ENCODE measurements at regions not wholly inside any gene's neighbourhood (a gene's known extent, or its start where the extent isn't known, plus 50 kb on each side); places are given as distances from the start of the nearest gene placed in this dataset.

DNA sequence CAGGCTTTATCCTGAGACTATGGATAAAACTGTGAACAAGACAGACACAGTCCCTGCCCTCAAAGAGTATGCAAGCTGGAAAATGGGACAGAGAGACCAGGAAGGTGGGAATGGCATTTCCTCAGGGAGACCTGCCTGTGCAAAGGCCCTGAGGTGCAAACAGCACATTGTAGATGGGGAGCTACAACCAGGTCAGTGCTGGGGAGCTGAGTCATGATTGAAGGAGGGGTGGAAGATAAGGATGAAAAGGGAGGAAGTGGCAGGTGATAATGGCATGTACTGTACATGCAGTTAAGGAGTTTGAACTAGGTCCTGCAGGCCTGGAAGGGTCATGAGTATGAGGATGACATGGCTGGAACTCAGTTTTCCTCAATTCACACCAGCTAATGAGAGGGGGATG, 75.5 kb upstream of the BOD1 start:
- DNase-seq = no peak

DNA sequence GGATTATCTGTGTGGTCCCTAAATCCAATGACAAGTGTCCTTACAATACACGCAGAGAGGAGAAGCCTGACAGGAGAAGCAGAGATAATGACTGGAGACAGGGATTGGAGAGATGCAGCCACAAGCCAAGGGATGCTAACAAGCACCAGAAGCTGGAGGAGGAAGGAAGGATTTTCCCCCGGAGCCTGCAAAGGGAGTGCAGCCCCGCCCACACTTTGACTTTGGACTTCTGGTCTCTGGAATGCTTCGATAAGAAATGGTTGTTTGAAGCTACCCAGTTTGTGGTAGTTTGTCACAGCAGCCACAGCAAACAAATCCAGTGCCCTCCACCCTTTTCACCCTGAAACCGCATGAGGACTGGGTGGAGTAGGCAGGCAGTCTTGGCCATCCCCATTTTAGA, 77.2 kb upstream of the BOD1 start:
- no peak for DNase-seq

DNA sequence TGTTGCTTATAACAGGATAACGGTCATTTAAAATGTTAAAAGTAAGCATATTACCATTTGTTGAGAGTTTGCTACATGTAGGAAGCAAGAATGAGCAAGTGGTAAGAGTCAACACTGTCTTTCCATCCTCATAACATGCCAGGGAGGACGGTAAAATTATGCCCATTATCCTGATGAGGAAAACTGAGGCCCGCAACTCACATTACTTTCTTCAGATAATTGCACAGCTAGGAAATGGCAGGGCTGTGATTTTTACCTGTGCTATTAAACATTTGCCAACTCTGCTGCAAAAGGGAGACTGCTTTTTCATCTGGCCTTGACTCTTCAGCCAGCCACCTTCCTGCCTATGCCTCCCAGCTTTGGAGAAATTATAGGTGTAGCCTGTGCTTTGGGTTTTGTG, 79.8 kb upstream of the BOD1 start:
- no peak for DNase-seq

DNA sequence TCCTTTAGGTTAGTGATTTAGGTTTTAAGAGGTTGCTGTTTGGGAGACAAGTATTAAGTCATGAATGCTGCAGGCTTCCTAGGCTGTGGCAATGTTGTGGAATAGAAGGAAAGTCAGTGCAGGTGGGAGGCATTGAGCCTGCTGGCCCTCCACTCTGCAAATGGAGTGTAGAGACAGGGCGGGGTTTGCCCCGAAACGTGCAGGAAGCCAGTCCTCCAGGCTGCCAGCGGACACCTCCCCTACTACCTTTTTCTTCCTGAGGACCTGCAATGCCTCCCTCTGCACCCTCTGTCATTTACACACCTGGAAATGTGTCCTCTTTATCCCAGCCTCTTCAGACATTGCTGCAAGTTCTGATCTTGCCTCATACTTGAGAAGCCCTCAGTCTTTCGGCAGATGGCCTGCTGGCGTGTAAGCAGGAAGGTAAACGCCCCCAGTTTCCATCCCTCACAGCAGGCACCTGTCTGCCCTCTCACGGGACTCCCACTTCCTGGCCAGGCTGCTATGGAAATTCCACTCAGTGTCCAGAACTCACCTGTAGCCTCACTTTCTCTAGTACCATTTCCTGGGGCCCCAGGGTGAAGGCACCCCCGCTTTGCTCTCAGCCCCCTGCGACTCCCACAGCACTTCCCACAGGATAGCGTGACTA, 81.6 kb upstream of the BOD1 start:
- DNase-seq = no peak

DNA sequence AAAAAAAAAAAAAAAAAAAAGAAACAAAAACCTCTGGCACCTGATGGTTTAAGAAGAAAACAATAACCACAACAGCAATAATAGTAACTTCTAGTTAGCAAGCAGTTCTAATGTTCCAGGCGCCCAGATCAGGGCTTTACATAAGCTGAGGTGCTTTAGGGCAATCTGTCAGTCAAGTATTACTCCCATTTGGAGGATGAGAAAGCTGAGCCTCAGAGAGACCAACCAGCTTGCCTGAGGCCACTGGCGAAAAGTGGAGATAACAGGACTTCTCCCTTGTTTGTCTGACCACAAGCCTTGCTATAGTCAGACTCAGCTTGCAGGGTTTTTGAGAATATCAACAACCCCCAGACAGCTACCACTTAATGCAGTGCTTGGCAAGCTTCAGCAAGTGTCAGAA, 83.5 kb upstream of the BOD1 start:
- DNase-seq = no peak

DNA sequence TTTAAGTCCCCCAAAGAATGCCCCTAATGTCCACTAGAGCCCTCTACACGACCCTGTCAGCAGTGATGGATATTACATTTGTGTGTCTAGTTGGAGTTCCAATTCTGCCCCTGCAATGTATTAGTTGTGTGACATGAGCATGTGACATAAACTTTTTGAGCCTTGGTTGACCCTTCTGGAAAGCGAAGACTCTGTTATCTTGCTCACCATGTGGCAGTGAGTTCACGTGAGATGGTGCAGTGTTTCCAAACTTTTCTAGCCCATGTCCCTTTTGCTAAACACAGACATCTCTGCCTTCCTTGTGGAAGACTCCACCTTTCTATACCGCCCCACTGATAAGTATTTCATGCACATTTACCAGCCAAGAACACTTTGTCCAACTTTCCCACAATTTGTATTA, 87.0 kb upstream of the BOD1 start:
- no peak for DNase-seq

DNA sequence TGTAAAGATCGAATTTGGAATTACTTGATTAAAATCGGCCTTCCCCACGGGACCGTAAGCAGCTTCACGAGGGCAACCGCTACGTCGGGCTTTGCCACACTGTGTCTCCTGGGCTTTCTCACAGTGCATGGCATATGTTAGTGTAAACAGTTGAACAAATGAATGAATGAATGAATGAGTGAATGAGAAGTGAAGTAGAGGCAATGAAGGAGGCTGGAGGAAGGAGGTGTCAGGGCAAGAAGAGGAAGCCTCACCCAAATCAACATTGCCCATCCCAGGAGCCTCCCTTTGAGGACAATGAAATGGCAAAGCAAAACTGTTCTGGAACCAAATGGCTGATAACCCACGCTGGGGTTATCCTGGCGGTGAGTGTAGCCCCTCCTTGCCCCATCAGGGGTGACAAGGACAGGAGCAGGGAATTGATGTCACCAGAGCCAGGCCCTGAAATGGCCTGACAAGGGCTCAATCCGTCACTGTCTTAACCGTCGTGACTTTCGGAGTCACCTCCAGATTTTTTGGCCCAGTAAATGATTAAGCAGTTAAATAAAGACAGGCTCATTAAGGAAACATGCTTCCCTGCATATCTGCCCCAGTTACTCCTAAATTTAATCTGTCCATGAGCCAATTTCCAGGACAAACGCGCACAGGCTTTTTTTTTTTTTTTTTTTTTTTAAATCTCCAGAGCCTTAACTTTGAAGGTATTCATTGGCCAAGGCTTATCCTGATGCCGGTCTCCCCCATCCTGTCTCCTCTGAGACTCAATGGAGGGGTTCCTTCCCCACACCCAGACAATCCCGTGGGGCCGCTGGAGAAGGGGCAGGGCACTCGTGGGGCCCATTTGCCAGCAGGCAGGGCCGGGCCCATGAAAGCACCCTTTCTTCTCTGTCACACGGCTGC, 88.4 kb upstream of the BOD1 start:
- DNase-seq = no peak

DNA sequence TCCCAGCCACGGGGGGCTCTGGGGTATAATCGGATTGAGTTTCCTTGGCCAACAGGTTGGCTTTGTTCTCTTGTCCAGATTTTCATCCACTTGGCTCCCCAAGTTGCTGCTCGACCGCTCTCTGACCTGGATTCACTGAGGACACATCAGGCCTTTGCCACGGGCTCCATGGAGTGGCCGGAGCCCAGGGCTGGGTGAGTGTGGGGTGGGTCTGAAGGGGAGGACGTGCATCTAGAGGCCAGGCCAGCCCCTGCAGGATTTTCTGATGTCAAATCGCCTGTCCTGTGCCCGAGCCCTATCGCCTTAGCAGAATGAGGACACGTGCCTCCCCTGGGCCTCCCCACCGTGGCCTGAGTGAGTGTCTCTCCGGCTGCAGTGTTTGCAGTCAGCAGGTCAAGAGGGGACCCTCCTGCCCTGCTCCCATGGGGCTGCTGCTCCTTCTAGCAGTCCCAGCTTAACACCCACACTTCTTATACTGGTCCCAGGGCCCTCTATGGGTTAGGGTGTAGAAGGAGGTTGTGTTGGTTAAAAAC, 89.1 kb upstream of the BOD1 start:
- no peak for DNase-seq

DNA sequence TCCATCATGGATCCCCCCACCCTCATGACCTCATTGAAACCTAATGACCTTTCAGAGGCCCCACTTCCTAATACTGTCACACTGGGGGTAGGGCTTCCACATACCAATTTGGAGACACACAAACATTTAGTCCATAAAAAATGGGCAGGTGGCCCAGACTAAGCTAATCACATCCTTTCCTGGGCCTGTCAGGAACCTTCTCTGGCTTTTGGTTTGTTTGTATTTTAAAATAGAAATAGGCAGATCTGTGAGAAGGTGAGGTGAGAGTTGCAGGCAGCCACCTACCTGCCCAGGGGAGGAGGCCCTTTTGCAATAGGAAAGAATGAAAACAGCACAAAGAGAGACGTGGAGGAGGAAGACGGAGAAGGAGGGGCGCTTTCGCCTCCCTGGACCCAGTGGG, 90.2 kb upstream of the BOD1 start:
- DNase-seq = no peak

DNA sequence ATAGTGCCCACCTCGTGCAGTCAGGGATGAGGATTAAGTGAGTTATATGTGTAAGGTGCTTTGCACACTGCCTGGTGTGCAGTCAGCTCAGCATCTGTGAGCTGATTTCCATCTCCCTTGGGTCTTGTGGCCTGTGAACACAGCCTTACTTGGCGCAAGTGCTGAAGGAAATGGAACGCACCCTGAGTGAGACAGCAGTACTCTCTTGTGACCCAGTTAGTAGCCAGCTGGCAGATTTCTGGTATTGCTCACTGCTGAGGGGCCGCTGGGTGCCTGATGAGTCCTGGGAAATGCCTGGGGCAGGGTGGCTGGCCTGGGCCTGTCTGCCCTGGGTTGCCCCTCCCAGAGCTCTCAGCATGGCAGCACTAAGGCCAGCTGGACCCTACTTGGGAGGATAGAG, 90.9 kb upstream of the BOD1 start:
- DNase-seq = no peak

DNA sequence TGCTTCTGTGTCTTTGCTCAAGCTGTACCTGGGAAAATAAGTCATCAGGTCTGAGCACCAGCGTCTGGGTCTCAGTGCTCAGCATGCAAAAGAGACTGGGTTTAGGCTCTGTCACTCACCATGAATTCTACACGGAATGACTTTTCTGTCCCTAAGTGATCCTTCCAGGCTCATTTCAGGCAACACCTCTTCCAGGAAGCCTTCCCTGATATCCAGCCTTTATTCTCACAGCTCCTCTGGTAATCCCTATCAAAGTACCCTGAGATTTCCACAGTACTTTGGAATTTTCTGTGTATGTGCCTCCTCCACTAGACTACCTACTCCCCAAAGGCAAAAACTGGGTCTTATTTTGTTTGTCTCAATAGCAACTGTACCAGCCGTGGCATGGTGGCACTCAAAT, 92.7 kb upstream of the BOD1 start:
- DNase-seq = no peak

DNA sequence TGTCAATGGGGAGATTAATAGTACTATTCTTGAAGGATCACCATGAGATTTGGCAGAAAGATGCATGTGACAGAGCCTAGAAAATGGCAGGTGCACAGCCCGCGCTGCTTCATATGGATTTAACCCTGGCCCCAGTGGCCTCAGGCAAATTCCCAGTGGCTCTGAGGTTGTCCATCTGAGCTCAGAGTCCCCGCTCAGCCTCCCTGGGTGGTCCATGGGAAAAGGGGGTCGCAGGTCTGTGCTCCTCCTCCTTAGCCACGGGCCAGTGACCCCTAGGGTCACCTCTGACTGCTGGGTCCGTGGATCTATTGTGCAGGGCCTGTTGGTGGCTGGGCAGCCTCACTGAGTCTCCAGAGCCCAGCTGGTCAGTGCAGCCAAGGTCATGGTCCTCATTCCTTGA, 93.3 kb upstream of the BOD1 start:
- no peak for DNase-seq

DNA sequence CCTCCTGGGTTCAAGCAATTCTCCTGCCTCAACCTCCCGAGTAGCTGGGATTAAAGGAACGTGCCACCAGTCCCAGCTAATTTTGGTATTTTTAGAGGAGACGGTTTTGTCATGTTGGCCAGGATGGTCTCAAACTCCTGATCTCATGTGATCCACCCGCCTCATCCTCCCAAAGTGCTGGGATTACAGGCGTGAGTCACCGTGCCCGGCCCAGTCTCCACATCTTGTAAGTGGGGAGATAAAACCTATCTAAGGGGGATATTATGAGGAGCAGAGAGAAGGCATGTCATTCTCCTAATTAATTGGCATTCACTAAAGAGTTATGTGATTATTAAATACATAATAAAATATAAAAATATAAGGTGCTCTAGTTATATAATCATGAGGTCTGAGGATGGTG, 94.1 kb upstream of the BOD1 start:
- DNase-seq = no peak

DNA sequence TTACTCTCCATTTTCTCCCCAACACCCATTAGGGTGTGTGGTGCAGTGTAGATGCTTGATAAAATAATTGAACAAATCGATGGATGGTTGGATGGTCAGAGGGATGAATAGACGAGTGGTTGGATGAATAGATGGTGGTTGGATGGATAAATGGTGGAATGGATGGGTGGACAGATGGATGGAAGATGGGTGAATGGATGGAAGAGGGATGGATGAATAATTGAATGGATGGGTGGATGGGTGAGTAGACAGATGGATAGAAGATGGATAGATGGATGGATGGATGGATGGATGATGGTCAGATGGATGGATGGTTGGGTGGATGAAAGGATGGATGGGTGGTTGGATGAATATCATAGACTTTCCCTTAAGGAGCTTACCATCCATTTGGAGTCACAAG, 95.0 kb upstream of the BOD1 start:
- DNase-seq = no peak

DNA sequence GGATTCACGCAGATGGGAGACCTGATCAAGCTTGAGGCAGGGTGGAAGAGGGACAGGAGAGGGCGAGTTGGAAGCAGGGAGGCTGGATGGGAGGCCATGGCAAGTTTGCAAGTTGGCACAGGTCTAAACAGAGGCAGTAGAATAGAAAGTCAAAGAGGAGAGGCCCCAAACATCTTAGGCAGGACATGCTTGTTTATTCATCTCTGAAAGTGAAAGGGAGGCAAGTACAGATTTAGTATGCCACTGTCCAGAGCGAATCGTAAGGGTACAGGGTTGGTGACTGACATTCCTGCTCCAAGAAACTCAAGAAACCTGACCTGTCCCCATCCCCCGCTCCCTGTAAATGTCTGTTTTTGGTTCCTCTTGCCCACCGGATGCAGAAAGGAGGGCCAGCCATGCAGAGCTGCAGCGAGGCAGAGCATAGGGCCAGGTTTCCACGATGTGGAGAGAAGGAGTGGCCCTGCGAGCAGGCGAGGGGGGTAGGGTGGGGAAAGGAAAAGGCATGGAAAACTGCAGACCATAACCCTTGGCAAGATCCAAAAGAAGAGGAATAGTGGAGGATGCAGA, 96.2 kb upstream of the BOD1 start:
- DNase-seq = no peak

DNA sequence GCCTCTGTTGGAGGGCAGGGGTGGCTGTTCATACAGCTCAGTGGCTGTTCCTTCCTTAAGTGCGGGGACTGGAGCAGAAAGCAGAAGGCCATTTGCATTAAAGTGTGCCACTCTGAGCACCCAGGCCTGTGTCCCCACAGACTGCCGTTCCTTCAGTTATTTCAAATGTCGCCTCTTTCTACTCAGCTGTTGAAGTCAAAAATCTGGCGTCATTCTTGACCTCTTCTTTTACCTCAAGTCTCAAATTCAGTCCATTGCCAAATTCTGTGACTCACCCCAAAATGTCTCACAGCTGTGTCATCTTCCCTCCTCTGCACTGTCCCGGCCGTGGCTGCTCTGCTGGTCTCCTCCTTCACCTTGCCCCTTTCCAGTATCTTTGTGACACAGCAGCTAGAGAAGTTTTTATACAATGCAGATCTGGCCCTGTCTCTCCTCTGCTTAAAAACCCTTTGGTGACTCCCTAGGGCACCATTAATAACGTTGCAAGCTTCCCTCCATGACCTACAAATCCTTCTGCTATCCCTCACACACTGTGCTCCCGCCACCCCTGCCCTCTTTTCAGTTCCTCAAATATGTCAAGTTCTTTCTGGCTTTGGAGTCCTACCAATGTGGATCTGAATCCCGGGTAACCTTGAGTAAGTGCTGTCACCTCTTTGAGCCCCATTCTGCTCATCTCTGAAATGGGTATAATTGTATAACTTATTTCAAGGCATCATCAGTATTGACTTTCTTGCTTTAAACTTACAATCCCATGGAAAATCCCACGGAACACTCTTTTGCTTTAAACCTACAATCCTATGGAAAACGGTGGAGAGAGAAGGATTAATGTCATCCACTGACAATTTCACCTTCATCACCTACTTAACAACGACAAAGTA, 98.3 kb upstream of the BOD1 start:
- no peak for DNase-seq

DNA sequence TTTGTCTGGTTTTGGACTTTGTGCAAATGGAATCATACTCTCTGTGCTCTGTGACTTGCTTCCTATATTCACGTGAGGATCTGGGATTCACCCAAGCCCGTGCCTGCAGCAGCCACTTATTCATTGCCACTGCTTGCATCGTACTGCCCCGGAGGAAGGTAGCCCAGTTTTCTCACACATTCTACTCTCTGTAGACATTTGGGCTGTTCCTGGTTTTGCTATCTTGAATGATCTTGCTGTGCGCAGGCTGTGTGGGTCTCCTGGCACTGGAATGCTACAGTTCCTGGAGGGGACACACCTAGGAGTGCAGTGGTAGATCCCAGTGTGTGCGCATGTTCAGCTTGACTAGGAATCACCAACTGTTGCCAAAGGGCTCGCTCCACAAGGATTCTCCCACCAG, 99.2 kb upstream of the BOD1 start:
- no peak for DNase-seq

DNA sequence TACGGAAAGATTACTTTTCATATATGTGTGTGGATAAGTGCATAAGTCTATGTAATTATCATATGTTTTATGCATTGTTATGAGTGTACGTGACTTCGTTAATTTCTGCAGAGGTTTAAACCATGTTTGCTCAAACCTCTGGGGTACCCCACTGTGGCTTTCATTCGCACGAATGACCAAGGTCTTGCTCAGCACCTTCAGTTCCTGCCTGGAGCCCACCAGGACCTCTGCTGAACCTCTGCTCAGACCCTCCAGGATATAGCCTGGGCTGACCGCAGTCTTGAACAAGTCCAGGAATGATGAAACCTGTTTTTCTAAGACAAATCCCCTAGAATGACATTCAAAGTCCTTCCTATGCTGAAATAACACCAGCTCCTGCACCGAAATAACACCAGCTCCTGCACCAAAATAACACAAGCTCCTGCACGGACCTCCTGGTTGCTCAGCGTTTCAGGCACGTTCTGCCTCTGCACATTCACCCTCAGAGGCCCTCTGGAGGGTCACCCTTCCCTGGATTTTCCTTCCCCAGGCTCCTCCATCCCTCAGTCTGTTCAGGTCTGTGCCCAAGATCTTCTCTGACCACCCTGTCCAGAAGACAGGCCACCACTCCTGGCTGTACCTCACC, 99.7 kb upstream of the BOD1 start:
- no peak for DNase-seq

DNA sequence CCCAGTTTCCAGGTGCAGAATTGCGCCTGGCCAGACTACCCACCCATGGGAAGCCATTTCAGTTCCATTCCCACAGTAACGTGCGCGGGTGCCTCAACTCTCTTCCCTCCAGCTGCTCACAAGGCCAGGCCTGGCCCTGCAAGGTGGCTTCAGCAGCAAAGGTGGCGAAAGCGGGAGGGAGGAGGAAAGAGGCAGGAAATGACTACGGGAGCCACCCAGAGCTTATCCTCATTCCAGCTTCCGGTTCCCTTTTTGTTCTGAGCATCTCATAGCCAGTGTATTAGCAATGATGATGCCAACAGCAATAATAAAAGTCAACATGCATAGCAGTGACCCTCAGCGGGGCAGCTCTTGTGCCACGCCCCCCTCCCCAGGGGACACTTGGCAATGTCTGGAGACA, 101.5 kb upstream of the BOD1 start:
- no peak for DNase-seq

DNA sequence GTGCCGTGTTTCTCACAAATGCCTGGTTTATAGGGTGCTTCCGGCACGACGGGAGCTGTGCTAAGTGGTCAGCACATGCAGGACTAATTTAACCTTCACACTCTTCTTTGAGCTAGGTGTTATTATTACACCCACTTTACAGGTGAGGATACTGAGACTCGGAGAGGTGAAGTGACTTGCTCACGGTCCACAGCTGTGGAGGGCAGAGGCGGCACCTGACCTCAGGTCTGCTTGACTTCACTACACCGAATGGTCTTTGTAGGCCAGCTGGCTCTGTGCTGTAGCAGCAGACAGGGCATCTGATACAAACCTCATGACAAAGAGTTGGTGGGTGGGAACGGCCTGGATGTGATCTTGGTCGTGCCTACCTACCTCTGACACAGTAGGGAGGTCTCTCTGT, 102.0 kb upstream of the BOD1 start:
- DNase-seq = no peak

DNA sequence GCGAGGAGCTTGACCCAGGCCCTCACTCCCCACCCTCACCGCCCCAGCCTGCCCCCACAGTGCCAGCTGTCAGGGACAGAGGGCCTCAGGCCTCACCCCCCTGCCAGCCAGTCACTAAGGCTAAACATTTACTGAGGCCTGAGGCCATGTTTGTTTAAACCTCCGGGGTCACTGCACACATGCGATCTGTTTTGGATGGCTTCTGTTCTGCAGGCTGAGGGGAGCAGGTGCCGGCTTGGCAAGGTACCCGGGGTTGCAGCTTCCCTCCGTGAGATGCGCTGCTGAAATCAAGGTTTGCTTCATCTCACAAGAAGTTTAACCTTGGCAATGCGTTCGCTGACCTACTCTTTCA, 103.3 kb upstream of the BOD1 start:
- no peak for DNase-seq

DNA sequence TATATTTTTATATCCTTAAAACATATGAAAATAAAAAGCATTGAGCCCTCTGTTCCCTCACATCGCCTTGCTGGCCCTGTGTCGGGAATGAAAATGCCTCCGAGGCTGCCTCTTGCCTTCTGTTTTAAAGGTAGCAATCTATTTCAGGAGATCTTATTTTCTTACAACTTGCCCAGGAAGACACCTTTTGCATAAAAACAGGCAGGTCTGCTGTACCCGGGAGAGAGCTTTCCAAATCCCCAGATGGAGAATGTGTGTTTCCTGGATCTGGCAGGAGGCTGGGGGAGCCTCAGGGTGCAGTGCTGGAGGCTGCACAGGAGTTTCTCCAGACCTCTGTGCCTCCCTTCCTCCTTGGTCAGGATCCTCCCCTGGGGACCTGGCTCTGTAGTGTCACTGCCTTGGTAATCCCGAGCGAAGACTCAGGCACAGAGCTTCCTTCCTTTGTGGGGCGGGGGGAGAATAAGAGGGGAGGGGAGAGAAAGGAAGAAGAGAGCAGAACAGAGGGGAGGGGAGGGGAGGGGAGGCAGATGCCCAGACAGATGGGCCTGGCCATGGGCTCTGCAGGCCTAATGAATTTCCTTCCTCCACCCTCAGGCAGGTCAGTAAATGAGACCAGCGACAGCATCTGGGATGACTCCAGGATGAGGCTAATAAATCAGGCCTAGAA, 104.0 kb upstream of the BOD1 start:
- DNase-seq = no peak
